Fibroblast of skin of scalp (primary cell): ENCODE measurements at regions not wholly inside any gene's neighbourhood (a gene's known extent, or its start where the extent isn't known, plus 50 kb on each side); places are given as distances from the start of the nearest gene placed in this dataset.

Experiments
- DNase-seq: peaks from one replicate; pipeline ENCODE4 v3.0.0-alpha.2; 2013

- no peak for DNase-seq
Measured at GRCh38 chr6:164427728-164428402, 881.5 kb downstream of the C6orf118 start.

DNA sequence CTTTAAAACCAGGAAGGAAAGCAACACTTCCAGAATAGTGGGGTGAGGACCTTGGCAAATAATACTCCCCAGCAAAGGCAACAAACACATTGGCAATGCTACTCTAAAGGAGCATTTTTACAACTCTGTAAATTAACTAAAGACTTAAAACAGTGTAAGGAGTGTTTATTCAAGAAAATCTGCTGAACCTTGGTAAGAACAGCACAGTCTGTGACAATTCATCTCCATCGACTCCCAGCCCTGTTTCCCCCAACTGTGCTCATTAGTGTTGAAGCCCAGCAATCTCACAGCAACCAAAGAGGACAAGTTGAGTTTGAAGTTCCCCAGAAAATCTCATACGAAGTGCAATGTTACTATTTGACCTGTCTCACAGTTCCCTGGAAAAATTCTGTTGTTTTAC lies 884.9 kb downstream of the C6orf118 start:
- DNase-seq, result no peak

GRCh38 chr6:164419099-164419498 lies 890.3 kb downstream of the C6orf118 start:
- no peak for DNase-seq

- DNase-seq, result no peak
Measured at GRCh38 chr6:164418262-164418588, 891.2 kb downstream of the C6orf118 start.

DNA sequence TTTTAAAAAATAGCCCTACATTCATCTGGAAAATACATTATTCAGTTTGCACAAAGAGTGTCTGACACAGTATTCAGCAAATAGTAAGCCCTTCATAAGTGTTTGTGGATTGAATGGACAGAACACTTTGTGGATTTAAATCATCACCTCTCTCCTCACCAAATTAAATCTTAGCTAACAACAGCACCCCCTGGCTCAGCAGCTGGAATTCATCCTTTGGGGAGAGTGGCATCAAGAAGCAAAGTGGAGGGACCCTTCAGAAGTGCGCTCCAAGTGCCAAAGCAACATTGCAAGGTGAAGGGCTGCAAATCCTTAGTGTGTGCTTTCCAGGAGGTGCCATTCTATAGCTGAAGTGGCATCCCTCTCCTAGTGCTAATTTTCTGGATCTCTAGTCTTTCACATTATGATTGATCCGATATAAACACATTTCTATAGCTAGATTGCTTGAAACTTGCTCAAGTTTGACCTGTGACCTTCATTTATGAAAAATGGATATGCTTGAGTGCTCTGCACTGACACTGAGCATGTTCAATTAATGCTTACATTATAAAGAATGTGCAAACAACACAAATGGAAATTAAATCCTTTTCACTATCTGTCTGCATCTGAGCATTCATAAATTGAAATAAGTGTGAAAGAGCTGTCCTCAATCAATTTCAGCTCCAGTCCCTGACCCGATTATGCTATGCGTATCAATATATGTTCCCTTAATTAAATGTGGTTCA lies 891.7 kb downstream of the C6orf118 start:
- DNase-seq, result no peak

DNA sequence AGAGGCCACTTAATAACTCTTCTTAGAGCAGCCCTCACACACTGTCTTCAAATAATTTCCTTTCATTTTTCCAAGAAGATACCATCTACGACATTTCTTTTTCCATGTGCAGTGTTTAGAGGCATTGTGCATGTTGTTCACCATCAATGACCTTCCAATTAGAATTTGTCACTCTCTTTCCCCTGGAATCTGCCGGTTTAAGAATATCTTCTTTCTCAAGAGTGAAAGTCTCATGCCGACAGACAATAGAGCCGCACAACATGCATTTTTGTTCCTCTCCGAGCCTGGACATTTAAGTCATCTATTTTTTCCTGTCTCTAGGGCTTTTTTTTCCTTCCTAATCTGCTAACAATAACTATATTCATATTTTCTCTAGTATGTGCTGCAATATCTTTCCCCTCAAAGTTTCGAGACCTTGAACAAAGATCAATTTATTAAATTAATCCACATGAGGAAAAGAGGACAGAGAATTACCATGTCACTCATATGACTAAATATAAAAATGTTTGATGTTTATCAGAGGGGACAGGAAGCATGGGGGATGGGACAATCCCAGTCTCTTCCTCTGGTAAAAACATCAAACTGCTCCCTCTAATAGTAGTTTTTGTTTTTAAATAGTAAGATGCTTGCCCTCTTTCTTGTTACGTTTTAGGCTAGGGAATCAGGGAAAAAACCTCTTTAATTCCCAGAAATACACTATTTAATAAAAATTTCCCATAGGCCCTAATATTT lies 893.4 kb downstream of the C6orf118 start:
- no peak for DNase-seq

- no peak for DNase-seq
Measured at GRCh38 chr6:164414695-164415094, 894.7 kb downstream of the C6orf118 start.

DNA sequence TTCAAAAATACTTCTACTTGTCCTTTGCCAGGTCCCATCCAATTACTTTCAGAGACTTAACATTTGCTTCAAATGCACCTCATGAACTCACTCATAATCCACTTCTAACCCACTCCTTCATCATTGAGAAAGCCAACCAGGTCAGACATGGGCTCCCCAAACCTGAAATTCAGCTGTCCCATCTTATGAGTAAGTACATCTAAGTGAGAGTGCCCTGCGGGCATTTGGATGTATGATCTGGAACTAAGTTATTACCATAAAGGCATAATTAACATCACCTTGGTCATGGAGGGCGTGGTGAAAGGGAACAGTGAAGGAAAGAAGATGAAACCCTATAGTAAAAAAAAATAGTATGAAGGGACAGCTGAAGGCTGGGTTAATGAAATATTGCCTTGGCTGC lies 896.8 kb downstream of the C6orf118 start:
- no peak for DNase-seq

- DNase-seq, result no peak
Measured at GRCh38 chr6:164410017-164410416, 899.4 kb downstream of the C6orf118 start.

- no peak for DNase-seq
Measured at GRCh38 chr6:164409309-164410009, 899.9 kb downstream of the C6orf118 start.

DNA sequence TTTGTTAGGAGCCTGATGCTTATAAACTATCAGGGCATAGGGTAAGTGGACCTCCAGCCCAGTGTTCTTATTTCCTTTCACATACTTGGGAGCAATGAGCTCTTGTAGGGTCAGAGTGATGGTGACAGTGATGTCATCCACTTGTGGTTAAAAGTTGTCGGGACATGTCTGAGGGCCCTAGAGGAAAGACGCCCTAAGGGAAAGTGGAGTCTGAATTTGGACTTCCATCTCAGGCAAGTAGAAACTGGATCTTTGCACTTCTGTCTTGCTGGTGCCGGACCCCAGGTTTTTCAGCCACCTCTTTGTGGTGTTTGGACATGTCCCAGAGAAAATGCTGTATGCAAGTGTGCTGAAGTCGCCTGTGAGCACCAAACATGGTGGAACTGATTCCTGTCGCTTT lies 900.5 kb downstream of the C6orf118 start:
- DNase-seq, result no peak

DNA sequence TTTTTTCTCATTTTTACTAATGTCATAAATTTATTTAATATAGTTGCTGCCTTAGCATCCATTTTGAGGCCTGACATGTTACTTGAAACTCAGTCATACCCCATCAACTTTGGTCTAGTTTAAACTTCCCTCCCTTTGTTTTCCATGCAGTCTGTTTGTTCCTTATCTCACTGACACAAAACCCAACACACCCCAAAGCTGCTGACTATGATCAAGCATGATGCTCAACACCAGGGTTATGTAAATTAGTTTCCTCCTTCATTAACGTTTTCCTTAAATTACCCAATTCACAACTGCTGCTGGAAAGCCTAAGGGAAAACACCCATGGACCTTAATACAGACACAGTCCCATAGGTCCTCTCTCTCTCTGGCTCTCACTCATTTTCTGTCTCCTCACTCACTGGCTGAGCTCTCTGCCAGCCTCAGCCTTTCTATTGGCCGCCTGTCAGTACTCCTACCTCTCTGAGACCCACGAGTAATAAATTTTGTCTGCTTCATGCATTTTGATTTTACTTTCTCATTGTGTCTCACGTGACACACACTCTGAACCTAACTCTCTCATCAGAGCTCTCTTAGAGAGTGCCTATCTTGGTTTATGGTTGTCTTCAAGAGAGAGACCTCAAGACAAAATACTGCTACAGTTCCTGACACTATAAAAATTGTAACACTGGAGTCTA lies 904.5 kb downstream of the C6orf118 start:
- no peak for DNase-seq

GRCh38 chr6:164401871-164402270 lies 907.5 kb downstream of the C6orf118 start:
- no peak for DNase-seq

GRCh38 chr6:164398647-164399046 lies 910.8 kb downstream of the C6orf118 start:
- DNase-seq, result no peak

- peak; percentile 1 for DNase-seq
Measured at GRCh38 chr6:164396071-164397047, 913.0 kb downstream of the C6orf118 start.

DNA sequence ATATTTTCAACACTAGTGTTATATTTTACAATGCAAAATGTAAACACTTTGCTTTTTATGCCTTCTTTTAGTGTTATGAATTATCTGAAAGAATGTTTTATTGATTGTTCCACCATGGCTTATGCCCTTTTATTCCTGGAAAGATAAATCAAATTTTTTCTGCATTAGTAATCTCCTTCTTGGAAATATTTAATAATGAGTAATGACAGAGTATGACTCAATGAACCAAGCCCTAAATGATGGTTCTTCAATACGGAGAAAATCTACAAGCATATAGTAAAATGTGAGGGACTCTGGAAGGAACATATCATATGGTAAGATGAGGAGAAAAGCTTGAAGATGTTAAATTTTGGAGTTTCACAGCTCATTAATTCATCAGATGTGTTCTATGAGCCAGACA lies 929.6 kb downstream of the C6orf118 start:
- no peak for DNase-seq

GRCh38 chr6:164378330-164378729 lies 931.1 kb downstream of the C6orf118 start:
- DNase-seq, result no peak

GRCh38 chr6:164377348-164377918 lies 932.0 kb downstream of the C6orf118 start:
- DNase-seq, result no peak

DNA sequence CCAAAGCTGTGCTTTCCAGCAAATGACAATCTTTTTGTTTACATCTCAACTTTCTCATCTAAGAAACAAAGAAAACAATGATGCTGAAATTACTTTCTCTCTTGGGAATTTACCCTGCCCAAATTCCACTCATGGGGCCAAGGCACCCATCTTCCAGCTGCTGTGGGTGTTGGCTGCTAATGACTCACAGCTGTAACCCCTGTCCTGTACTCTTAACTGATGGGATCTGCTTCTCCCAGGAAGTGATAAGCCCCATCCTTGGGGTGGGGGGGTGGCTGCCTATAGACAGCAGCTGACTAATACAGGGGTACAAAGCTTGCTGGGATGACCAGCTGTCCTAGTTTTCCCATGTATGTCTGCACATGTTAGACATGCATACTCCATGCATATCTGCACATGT lies 938.6 kb downstream of the C6orf118 start:
- no peak for DNase-seq

- DNase-seq, result no peak
Measured at GRCh38 chr6:164359441-164359840, 944.9 kb downstream of the QKI start.

DNA sequence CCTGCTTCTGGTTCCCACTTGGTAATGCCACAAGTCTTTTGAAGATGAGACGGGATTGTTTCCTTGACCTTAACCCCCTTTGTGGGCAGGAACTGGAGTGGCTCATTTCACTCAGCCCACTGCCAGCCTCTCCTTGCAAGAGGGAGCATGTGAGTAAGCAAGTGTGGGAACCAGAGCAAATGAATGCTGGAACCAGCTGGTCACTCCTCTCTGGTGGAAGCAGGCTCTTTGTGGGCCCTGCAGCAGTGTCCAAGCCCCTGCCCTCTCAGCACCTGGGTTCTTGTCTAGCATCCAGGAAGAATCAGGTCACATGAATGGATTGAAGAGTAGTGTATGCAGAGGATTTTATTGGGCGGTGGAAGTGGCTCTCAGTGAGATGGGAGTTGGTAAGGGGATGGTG lies 944.5 kb downstream of the QKI start:
- DNase-seq, result no peak
